ENCODE measurements at regions not wholly inside any gene's neighbourhood (a gene's known extent, or its start where the extent isn't known, plus 50 kb on each side); places are given as distances from the start of the nearest gene placed in this dataset.

DNA sequence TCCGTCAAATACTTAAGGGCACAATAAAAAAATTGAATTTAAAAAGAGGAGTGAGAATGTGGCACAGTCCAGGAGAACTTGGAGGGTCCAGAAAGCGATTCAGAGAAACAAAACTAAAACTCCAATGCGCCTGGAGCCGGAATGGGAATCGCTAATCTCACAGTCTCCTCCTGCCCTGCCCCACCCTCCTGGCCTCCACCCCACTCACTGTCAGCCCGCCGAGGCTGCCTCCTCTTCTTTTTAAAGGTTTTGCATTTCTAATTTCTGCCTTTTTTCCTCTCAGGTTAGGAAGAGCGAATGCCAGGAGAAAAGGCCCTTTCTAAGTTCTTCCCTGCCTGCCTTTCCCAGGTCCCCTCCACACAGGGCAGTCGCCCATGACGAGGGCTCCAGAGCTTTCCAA is 135.3 kb downstream of the ZBTB18 start:
- TF ChIP-seq, protein P1, sequence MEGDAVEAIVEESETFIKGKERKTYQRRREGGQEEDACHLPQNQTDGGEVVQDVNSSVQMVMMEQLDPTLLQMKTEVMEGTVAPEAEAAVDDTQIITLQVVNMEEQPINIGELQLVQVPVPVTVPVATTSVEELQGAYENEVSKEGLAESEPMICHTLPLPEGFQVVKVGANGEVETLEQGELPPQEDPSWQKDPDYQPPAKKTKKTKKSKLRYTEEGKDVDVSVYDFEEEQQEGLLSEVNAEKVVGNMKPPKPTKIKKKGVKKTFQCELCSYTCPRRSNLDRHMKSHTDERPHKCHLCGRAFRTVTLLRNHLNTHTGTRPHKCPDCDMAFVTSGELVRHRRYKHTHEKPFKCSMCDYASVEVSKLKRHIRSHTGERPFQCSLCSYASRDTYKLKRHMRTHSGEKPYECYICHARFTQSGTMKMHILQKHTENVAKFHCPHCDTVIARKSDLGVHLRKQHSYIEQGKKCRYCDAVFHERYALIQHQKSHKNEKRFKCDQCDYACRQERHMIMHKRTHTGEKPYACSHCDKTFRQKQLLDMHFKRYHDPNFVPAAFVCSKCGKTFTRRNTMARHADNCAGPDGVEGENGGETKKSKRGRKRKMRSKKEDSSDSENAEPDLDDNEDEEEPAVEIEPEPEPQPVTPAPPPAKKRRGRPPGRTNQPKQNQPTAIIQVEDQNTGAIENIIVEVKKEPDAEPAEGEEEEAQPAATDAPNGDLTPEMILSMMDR (IDR thresholded peaks at IDR 0.05; ENCODE audit: low read depth, low read length, missing control alignments), result no peak
- no peak overlapping the region for H3K4me3 ChIP-seq (replicated peaks; ENCODE audit: low read depth, low read length)
- DNase-seq (ENCODE audit: extremely low read depth, low read depth), result no peak

DNA sequence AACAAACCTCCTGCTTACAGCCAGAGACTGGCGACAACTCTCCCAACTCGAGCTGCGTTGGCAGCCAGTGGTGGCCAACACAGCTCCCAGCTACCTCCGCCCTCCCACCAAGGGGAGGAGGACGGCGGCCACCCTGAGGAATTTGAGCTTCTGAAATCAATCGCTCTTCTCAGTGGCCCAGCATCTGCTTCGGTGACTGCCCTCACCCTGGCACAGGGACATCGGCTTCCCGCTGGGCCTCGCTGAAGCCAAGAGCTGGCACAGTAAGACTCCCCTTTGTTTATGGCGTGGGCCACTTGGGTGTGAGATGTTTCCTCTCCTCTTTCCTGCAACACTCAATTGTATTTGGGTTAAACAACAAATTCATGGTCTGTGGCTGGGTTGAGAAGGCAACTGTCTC is 136.2 kb downstream of the ZBTB18 start:
- H3K4me3 ChIP-seq (replicated peaks; ENCODE audit: low read depth, low read length), result no peak overlapping the region
- DNase-seq (ENCODE audit: extremely low read depth, low read depth), result no peak
- TF ChIP-seq, protein P1 (IDR thresholded peaks at IDR 0.05; ENCODE audit: low read depth, low read length, missing control alignments), result no peak

DNA sequence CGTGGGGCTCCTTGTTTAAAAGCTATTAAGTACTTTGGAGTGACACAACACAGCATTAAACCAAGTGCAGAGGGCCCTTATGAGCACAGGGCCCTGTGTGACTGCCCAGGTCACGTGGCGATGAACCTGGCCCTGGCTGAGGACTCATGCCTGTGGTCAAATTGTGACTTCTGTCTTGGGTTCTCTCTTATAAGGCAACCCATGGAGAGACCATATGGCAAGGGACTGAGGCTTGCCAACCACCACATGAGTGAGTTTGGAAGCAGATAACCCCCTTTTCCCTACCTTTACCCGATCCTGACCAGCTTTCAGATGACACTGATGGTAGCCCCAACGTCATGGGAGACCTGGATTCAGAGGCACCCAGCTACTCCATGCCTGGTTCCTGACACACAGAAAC is 140.5 kb downstream of the ZBTB18 start:
- TF ChIP-seq, protein P1 (IDR thresholded peaks at IDR 0.05; ENCODE audit: low read depth, low read length, missing control alignments), result no peak

DNA sequence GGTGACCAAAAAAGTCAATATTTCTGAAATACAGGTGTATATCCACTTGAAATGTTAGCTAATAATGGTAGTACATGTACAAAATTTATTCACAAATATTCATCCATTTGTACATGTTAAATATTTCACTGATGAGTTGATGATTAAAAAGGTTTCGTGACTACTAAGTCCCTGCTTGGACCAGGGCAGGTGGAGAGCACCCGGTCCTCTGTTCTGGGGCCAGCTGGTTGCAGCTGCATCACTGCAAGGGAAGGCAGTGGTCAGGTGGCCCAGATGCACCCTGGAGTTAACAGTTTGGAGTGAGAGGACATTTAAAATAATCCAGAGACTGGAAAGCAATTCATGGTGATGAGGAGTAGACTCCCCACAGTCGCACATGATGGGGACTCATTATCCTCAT is 141.2 kb downstream of the ZBTB18 start:
- TF ChIP-seq, protein P1 (IDR thresholded peaks at IDR 0.05; ENCODE audit: low read depth, low read length, missing control alignments), result no peak
- H3K4me3 ChIP-seq (replicated peaks; ENCODE audit: low read depth, low read length), result no peak overlapping the region
- no peak for DNase-seq (ENCODE audit: extremely low read depth, low read depth)

More for the DNA sequence above, 140.5 kb downstream of the ZBTB18 start:
- H3K4me3 ChIP-seq (replicated peaks; ENCODE audit: low read depth, low read length), result no peak overlapping the region
- DNase-seq (ENCODE audit: extremely low read depth, low read depth), result no peak

DNA sequence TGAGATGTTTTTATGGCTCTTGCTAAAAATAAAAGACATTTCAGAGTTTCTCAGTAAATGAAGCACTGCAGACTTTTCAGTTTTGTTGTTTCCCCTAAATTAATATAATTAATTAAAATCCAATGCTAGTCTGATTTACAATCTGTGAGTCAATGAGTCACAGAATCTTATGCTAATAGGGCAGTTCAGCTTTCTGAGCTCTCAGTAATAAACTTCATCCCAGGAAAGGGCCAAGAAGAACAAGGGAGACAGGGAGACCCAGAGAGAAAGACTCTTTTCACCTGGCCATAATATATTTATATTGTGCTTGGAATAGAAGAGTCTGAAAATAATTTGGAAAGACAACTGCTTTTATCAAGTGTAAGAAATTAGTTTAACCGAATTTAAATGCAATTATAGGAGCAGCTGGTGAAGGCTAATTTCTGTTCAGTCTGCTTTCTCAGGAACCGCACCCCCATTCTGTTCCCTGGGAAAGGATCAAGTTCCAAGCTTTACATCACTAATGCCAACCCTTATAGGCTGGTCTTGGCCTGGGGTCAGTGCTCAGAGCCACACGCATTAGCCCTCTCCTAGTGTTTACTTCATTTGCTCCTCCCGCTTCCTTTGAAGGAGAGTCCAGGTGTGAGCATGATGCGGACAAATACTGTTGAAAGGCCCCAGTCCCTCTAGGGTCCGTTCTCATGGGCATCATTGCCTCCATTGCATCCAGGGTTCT is 145.6 kb downstream of the ZBTB18 start:
- TF ChIP-seq, protein P1 (IDR thresholded peaks at IDR 0.05; ENCODE audit: low read depth, low read length, missing control alignments), result no peak
- H3K4me3 ChIP-seq (replicated peaks; ENCODE audit: low read depth, low read length), result no peak overlapping the region
- no peak for DNase-seq (ENCODE audit: extremely low read depth, low read depth)

DNA sequence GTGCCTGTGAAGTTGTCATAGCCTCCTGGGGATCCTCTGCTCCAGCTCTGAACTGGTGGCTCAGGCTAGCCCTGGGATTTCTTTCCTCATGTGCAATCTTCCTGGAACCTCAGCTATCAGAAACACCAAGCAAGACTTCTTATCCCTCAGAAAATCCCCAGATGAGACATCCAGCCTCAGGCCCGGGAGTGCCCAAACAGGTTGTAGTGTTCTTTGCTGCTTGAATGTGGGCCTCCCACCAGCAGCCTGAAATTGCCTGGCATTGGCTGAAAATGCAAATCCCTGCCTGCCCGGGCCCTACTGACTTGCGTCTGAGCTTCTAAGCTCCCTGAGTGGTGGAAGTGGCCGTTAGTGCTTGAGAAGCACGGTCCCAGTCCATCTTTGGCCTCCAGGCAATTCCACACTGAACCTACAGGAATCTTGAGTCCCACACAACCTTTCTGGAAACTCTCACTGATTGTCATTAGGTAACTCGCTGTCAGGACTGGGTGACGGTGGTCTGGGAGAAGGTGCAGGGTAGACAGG is 146.8 kb downstream of the ZBTB18 start:
- TF ChIP-seq, protein P1 (IDR thresholded peaks at IDR 0.05; ENCODE audit: low read depth, low read length, missing control alignments), result no peak
- no peak overlapping the region for H3K4me3 ChIP-seq (replicated peaks; ENCODE audit: low read depth, low read length)
- no peak for DNase-seq (ENCODE audit: extremely low read depth, low read depth)
